ENCODE measurements at regions not wholly inside any gene's neighbourhood (a gene's known extent, or its start where the extent isn't known, plus 50 kb on each side); places are given as distances from the start of the nearest gene placed in this dataset.

DNA sequence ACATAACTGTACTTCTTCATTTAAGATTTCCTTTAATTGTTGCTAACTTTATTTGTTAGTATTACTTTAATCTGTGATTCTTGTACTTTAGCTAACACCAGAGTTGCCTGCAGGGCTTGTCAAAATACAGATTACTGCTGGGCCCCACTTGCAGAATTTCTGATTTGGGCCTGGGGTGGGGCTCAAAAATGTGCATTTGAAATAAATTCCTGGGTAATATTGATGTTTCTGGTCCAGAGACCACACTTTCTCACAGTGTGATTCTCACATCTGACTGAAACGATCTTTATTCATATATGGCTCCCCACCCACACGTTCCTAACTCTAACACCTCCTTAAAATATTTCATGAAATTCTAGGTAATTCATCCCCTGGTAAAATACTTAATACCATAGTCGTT, 452.6 kb upstream of the ACVR2A start:
- Histone ChIP-seq H3K36me3 (no peaks in the 10 kb centered on the region), H3K9ac (no peak overlapping the region), H3K4me3 (no peak overlapping the region), H4K20me1 (no peaks in the 10 kb centered on the region), H3K27me3 (no peaks in the 10 kb centered on the region), H3K4me1 (peaks cover 0 to 7% (median 0%) of the 10 kb centered on the region in 10 experiments; a peak in 2 of 20 replicates), H3K4me2 (no peak overlapping the region), H3K9me3 (replicated peaks in 1 of 11) (no peaks in the 10 kb centered on the region), H3K27ac (no peak overlapping the region)
- TF ChIP-seq Cebpa-rat (IDR thresholded peaks at IDR 0.05) = no peak

DNA sequence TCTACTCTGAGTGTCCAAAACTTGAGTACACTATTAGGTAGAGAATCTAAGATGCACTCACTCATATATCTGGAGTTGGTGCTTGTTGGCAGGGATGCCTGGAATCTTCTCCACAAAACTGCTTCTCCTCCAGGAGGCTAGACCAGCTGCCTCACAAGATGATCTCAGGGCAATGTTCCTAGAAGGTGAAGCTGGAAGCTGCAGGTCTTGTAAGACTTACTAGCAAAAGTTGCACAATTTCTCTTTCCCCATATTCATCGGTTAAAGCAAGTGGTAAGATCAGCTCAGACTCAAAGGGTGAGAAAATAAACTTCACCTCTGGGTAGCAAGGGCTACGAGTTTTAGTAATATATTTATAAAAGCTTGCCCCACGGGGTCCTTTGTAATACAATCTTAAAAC, 454.4 kb upstream of the ACVR2A start:
- no peak overlapping the region for H3K27ac ChIP-seq
- H4K20me1 ChIP-seq = no peaks in the 10 kb centered on the region
- peak in 1 of 11 experiments; percentile 10; a peak in 1 of 22 replicates for TF ChIP-seq Cebpa-rat (IDR thresholded peaks at IDR 0.05)
- no peak overlapping the region for H3K4me3 ChIP-seq
- no peaks in the 10 kb centered on the region for H3K9me3 ChIP-seq (replicated peaks in 1 of 11)
- H3K36me3 ChIP-seq = no peaks in the 10 kb centered on the region
- no peak overlapping the region for H3K9ac ChIP-seq
- no peak overlapping the region for H3K4me2 ChIP-seq
- no peaks in the 10 kb centered on the region for H3K27me3 ChIP-seq
- H3K4me1 ChIP-seq = peaks cover 0 to 7% (median 0%) of the 10 kb centered on the region in 10 experiments; a peak in 2 of 20 replicates

DNA sequence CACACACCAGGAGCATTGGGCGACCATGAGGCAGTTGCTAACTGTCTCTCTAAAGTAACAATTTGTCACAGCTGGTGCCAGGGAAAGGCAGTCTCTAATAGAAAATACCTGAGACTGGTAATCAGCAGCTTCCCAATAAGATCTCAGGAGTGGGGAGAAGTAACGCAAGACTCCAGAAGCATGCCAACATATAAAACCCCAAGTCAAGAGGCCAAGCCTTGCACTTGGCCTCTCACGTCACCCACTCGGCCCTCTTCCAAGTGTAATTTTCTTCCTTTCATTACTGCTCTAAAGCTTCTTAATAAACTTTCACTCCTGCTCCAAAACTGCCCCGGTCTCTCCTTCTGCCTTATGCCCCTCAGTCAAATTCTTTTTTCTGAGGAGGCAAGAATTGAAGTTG, 455.6 kb upstream of the ACVR2A start:
- Histone ChIP-seq H4K20me1 (no peaks in the 10 kb centered on the region), H3K36me3 (no peaks in the 10 kb centered on the region), H3K9ac (no peak overlapping the region), H3K27me3 (no peaks in the 10 kb centered on the region), H3K4me2 (no peak overlapping the region), H3K4me3 (no peak overlapping the region), H3K4me1 (peaks cover 0 to 7% (median 0%) of the 10 kb centered on the region in 10 experiments; a peak in 2 of 20 replicates), H3K9me3 (replicated peaks in 1 of 11) (no peaks in the 10 kb centered on the region), H3K27ac (no peak overlapping the region)
- no peak for TF ChIP-seq Cebpa-rat (IDR thresholded peaks at IDR 0.05)

DNA sequence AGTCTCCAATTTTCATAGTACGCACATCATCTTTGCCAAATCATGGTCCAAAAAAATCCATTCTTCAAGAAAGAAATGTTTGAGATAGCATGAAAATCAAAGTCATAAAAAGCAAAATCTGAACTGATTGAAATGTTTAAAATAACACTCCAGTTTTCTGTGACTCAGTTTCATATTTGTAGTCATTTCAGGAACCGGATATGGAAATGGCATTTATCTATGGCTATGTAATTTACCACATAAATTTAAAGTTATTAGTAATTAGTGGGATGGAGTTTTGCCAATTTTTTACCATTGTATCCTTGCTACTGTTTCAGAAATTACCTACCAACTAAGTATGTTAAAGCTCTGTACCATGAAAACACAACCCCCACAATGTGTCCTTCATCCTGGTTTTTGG, 456.6 kb upstream of the ACVR2A start:
- no peak overlapping the region for H3K4me3 ChIP-seq
- H3K27ac ChIP-seq = no peak overlapping the region
- no peak overlapping the region for H3K9ac ChIP-seq
- no peaks in the 10 kb centered on the region for H3K36me3 ChIP-seq
- H3K4me2 ChIP-seq = no peak overlapping the region
- no peaks in the 10 kb centered on the region for H3K27me3 ChIP-seq
- H4K20me1 ChIP-seq = no peaks in the 10 kb centered on the region
- H3K9me3 ChIP-seq (replicated peaks in 1 of 11) = no peaks in the 10 kb centered on the region
- peaks cover 0 to 7% (median 0%) of the 10 kb centered on the region in 10 experiments; a peak in 2 of 20 replicates for H3K4me1 ChIP-seq
- no peak for TF ChIP-seq Cebpa-rat (IDR thresholded peaks at IDR 0.05)

DNA sequence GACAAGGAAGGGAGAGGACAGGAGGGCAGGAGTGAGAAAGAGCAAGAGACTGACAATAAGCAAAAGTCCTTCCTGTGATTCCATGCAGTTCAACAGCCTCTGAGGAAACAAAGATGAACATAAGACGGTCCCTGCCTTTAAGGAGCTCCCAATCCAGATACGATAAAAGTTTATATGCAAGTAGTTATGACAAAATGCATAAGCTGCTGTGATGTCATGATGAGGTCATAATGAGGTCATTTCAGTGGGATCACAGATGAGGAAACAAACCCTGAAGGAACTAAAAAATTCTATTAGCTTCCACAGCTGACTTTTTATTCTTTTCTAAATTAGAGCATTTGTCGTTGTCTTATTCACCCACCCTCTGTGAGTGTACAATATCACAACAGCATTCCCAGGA, 458.5 kb upstream of the ACVR2A start:
- no peaks in the 10 kb centered on the region for H4K20me1 ChIP-seq
- no peak overlapping the region for H3K9ac ChIP-seq
- H3K27ac ChIP-seq = no peak overlapping the region
- H3K27me3 ChIP-seq = no peaks in the 10 kb centered on the region
- peaks cover 0 to 9% (median 0%) of the 10 kb centered on the region in 10 experiments; a peak in 2 of 20 replicates for H3K4me1 ChIP-seq
- H3K36me3 ChIP-seq = no peaks in the 10 kb centered on the region
- no peak for TF ChIP-seq Cebpa-rat (IDR thresholded peaks at IDR 0.05)
- H3K9me3 ChIP-seq (replicated peaks in 1 of 11) = no peaks in the 10 kb centered on the region
- no peak overlapping the region for H3K4me3 ChIP-seq
- H3K4me2 ChIP-seq = no peak overlapping the region

DNA sequence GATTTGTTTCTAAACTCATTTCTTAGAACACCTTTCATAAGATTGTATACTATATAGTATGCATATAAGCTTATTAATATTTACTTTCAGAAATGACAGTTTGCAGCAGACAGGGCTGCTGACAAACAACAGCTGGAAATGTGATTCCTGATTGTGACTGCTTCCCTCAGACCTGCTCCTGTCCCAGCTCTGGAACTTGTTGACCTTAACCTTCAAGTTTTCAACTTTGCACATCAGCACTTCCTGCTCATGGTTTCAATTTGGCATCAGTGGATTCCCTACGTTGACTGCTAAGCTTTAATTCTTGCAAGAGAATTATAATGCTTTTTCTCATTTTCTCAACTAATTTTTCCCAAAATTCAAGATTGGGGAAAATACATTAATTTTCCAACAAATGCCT, 459.2 kb upstream of the ACVR2A start:
- Histone ChIP-seq H3K9me3 (replicated peaks in 1 of 11) (no peaks in the 10 kb centered on the region), H3K4me3 (no peak overlapping the region), H4K20me1 (no peaks in the 10 kb centered on the region), H3K27ac (no peak overlapping the region), H3K9ac (no peak overlapping the region), H3K4me1 (peaks cover 0 to 9% (median 0%) of the 10 kb centered on the region in 10 experiments; a peak in 2 of 20 replicates), H3K27me3 (no peaks in the 10 kb centered on the region), H3K36me3 (no peaks in the 10 kb centered on the region), H3K4me2 (no peak overlapping the region)
- TF ChIP-seq Cebpa-rat (IDR thresholded peaks at IDR 0.05) = no peak

DNA sequence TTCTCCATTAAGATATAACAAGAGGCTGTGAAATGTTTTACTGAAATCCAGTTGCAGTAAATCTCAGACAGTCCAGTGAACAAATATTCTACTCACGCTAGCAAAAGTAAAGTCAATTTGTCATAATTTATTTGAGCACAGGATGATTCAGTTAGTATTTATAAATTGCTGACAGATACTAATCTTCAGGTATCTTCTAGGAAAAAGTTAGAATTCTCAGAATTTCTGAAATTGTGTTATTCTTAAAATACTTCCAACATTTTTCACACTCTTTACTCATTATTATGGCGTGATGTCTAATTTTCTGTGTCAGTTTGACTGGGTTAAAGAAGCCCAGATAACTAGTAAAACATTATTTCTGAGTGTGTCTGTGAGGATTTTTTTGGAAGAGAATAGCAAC, 460.2 kb upstream of the ACVR2A start:
- Histone ChIP-seq H3K4me1 (peaks cover 0 to 9% (median 0%) of the 10 kb centered on the region in 10 experiments; a peak in 2 of 20 replicates), H3K9me3 (replicated peaks in 1 of 11) (no peaks in the 10 kb centered on the region), H3K4me2 (no peak overlapping the region), H3K27ac (no peak overlapping the region), H3K27me3 (no peaks in the 10 kb centered on the region), H3K9ac (no peak overlapping the region), H3K36me3 (no peaks in the 10 kb centered on the region), H3K4me3 (no peak overlapping the region), H4K20me1 (no peaks in the 10 kb centered on the region)
- TF ChIP-seq Cebpa-rat (IDR thresholded peaks at IDR 0.05) = no peak

DNA sequence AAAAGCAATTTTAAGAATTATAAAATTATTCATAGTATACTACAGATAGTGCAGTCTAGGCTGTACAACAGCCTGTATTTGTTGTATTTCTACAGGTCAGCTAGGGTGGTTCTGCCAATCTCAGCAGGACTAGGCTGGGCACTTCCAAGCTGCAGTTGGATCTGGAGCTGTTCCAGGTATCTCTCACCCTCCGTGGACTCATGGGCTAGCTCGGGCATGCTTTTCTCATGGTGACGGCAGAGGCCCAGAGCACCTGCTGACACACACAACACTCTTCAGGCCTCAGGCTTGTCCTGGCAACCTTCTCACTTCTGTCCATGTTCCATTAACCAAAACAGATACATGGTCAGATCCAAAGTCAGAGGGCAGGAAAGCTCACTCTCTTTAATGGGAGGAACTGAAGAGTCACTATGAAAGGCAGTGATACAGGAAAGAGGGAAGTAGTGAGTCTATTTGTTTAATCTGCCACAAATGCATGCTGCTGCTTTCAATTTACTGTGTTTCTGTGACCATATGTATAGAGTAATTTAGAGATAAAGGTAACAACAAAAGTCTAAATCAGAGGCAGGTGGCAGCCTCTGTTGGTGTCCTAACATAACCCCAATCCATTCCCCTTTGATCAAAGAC, 462.4 kb upstream of the ACVR2A start:
- no peaks in the 10 kb centered on the region for H3K27me3 ChIP-seq
- H3K4me1 ChIP-seq = peaks cover 0 to 9% (median 0%) of the 10 kb centered on the region in 10 experiments; a peak in 2 of 20 replicates
- TF ChIP-seq Cebpa-rat (IDR thresholded peaks at IDR 0.05) = no peak
- H3K9me3 ChIP-seq (replicated peaks in 1 of 11) = no peaks in the 10 kb centered on the region
- H3K36me3 ChIP-seq = no peaks in the 10 kb centered on the region
- no peak overlapping the region for H3K9ac ChIP-seq
- H3K27ac ChIP-seq = no peak overlapping the region
- H3K4me2 ChIP-seq = peak overlapping the region in 2 of 11 experiments; percentile 6 to 16; a peak in 2 of 22 replicates
- H3K4me3 ChIP-seq = no peak overlapping the region
- H4K20me1 ChIP-seq = no peaks in the 10 kb centered on the region

DNA sequence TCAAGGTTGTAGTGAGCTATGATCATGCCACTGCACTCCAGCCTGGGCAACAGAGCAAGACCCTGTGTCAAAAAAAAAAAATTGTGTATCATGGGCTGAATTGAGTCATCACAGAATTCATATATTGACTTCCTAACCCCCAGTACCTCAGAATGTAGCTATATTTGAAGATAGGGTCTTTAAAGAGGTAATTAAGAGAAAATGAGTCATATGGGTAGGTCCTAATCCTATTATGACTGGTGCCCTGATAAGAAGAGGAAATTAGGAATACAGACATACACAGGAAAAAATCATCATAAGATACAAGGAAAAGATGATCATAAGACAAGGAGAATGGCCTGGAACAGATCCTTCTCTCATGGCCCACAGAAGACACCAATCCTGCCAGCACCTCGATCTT, 466.4 kb upstream of the ACVR2A start:
- no peaks in the 10 kb centered on the region for H3K36me3 ChIP-seq
- H3K4me3 ChIP-seq = no peak overlapping the region
- no peak for TF ChIP-seq Cebpa-rat (IDR thresholded peaks at IDR 0.05)
- H3K4me1 ChIP-seq = peaks cover 0 to 16% (median 0%) of the 10 kb centered on the region in 10 experiments; a peak in 5 of 20 replicates
- H4K20me1 ChIP-seq = no peaks in the 10 kb centered on the region
- no peak overlapping the region for H3K27ac ChIP-seq
- no peak overlapping the region for H3K4me2 ChIP-seq
- no peaks in the 10 kb centered on the region for H3K27me3 ChIP-seq
- H3K9ac ChIP-seq = no peak overlapping the region
- no peaks in the 10 kb centered on the region for H3K9me3 ChIP-seq (replicated peaks in 1 of 11)

DNA sequence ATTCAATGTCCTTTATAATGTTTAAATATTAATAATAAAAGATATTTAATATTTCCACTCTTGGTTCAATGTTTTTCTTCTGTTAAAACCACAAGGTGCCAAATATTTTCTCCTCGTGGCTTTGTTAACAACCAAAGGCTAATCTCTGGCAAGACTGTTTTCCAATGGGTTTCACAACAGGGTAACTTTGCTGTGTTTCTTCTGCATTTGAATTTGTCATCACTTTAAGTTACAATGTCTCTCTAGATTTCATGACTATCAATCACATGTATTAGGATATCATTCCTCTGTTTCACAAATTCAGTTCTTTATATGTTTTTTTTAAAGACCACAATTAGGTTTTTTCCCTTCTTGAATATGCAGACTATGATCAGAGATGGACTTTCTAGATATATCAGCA, 469.8 kb upstream of the ACVR2A start:
- no peak for TF ChIP-seq Cebpa-rat (IDR thresholded peaks at IDR 0.05)
- Histone ChIP-seq H3K27ac (no peak overlapping the region), H3K4me2 (no peak overlapping the region), H3K9me3 (replicated peaks in 1 of 11) (no peaks in the 10 kb centered on the region), H3K27me3 (no peaks in the 10 kb centered on the region), H3K4me1 (peaks cover 0 to 8% (median 0%) of the 10 kb centered on the region in 10 experiments; a peak in 3 of 20 replicates), H3K4me3 (no peak overlapping the region), H3K36me3 (no peaks in the 10 kb centered on the region), H4K20me1 (no peaks in the 10 kb centered on the region), H3K9ac (no peak overlapping the region)
